GM12878 (cell line): ENCODE measurements at regions not wholly inside any gene's neighbourhood (a gene's known extent, or its start where the extent isn't known, plus 50 kb on each side); places are given as distances from the start of the nearest gene placed in this dataset.

Experiments
- ATAC-seq: fragments of 200-7000 bp; cut with Tn5 transposase; 3 replicates; pipeline ENCODE4 v1.9.1; 2020; ENCODE audit warnings: mild to moderate bottlenecking, moderate library complexity
- BruUV-seq: library from RNA; stranded (reverse); fragments of 400-500 nt; replicated peaks from 2 replicates; lab custom pipeline; 2021; lab: Mats Ljungman, UMichigan
- CTCF ChIA-PET: fragments of 300-600 bp; sonication (Branson Sonifier 250); formaldehyde crosslinking; extraction: SDS; loops from one replicate; lab custom pipeline; 2021; ENCODE audit warnings: inconsistent platforms; lab: Yijun Ruan, JAX
- POLR2A ChIA-PET: fragments of 350-600 bp; formaldehyde crosslinking; extraction: SDS; loops from one replicate; lab custom pipeline; 2021; ENCODE audit warnings: inconsistent platforms; lab: Charles Lee
- RAD21 ChIA-PET: fragments of 300-600 bp; sonication (Branson Sonifier 250); formaldehyde crosslinking; loops from one replicate; lab custom pipeline; 2023; ENCODE audit warnings: antibody characterized with exemption; ENCODE audit not compliant: unreplicated experiment; lab: Charles Lee
- SMC1A ChIA-PET: fragments of 300-600 bp; sonication (Branson Sonifier 250); formaldehyde crosslinking; loops from one replicate; lab custom pipeline; 2023; ENCODE audit not compliant: unreplicated experiment, uncharacterized antibody; lab: Charles Lee
- DNase-seq: peaks from one replicate; pipeline ENCODE4 v3.0.0-alpha.2; 2011; ENCODE audit warnings: low read depth, low spot score
- FAIRE-seq: peaks from 3 replicates; lab custom pipeline; 2011; peaks lifted over from hg19 to GRCh38; lab: Jason Lieb, UNC
- H2AFZ ChIP-seq: 2 replicates; pipeline ENCODE4 v1.6.0; 2011; ENCODE audit warnings: low read depth, low read length, control low read depth; ENCODE audit not compliant: control insufficient read depth
- H3K27ac ChIP-seq: 2 replicates; pipeline ENCODE4 v1.5.1; 2011; ENCODE audit warnings: control low read depth; ENCODE audit not compliant: control insufficient read depth, insufficient read depth
- H3K27me3 ChIP-seq, 2 experiments: replicated peaks in 1 of 2; 2 replicates each; pipeline versions ENCODE4 v1.6.0 to v1.6.1; 2011; ENCODE audit warnings: low read length in 1 of 2; ENCODE audit not compliant: control insufficient read depth in 2 of 2, insufficient read depth in 2 of 2
- H3K36me3 ChIP-seq, 2 experiments: 2 replicates each; pipeline ENCODE4 v1.5.1; 2011; ENCODE audit warnings: low read length in 1 of 2; ENCODE audit not compliant: control insufficient read depth in 2 of 2, insufficient read depth in 2 of 2
- H3K4me1 ChIP-seq: 2 replicates; pipeline ENCODE4 v1.6.1; 2011; ENCODE audit warnings: mild to moderate bottlenecking, low read length, moderate library complexity, mixed read lengths; ENCODE audit not compliant: control insufficient read depth, insufficient read depth
- H3K4me2 ChIP-seq: 2 replicates; pipeline ENCODE4 v1.6.0; 2011; ENCODE audit warnings: control low read depth; ENCODE audit not compliant: control insufficient read depth, insufficient read depth
- H3K4me3 ChIP-seq: fragments of 200-600 bp; sonication (generic); 2 replicates; pipeline ENCODE4 v1.5.1; 2016
- H3K79me2 ChIP-seq: 2 replicates; pipeline ENCODE4 v1.6.0; 2011; ENCODE audit warnings: low read length; ENCODE audit not compliant: control insufficient read depth, insufficient read depth
- H3K9ac ChIP-seq: 2 replicates; pipeline ENCODE4 v1.8.0; 2011; ENCODE audit warnings: low read length, control low read depth, mixed read lengths; ENCODE audit not compliant: control insufficient read depth, insufficient read depth
- H3K9me3 ChIP-seq: replicated peaks from 3 replicates; pipeline ENCODE4 v1.5.1; 2011; ENCODE audit warnings: mild to moderate bottlenecking, low read length; ENCODE audit not compliant: control insufficient read depth, insufficient read depth
- H4K20me1 ChIP-seq: 2 replicates; pipeline ENCODE4 v1.6.0; 2011; ENCODE audit not compliant: control insufficient read depth, insufficient read depth
- CBX5 ChIP-seq: sonication (generic); IDR thresholded peaks from 2 replicates; pipeline ENCODE4 v1.6.1; 2016; ENCODE audit warnings: low read depth, moderate library complexity, mild to moderate bottlenecking, inconsistent platforms
- EZH2 ChIP-seq: IDR thresholded peaks from 2 replicates; pipeline ENCODE4 v1.6.1; 2012; ENCODE audit warnings: low read depth, mild to moderate bottlenecking, control low read depth, inconsistent platforms, low read length, borderline replicate concordance; ENCODE audit not compliant: control insufficient read depth
- FOS ChIP-seq: IDR thresholded peaks from 3 replicates; pipeline ENCODE4 v1.6.1; 2011; ENCODE audit warnings: borderline replicate concordance; ENCODE audit not compliant: insufficient read length; ENCODE audit errors: extremely low read depth
- HDGF ChIP-seq: fragments of 450-650 bp; IDR thresholded peaks from 2 replicates; pipeline ENCODE4 v1.6.1; 2016; ENCODE audit warnings: antibody characterized with exemption
- IKZF2 ChIP-seq, 2 experiments: fragments of 450-650 bp; IDR thresholded peaks; 2 replicates each; pipeline ENCODE4 v1.6.1; 2017; ENCODE audit warnings: mild to moderate bottlenecking in 2 of 2, moderate library complexity in 2 of 2
- NBN ChIP-seq: fragments of 450-650 bp; IDR thresholded peaks from 2 replicates; pipeline ENCODE4 v1.6.1; 2016
- NR2C2 ChIP-seq: IDR thresholded peaks from 2 replicates; pipeline ENCODE4 v1.6.1; 2011; ENCODE audit warnings: borderline replicate concordance, low read depth; ENCODE audit not compliant: control insufficient read depth, insufficient read length
- POU2F2 ChIP-seq: IDR thresholded peaks from 3 replicates; pipeline ENCODE4 v1.6.1; 2011; ENCODE audit warnings: low read depth, mild to moderate bottlenecking, low read length, borderline replicate concordance
- RFX5 ChIP-seq: IDR thresholded peaks from 2 replicates; pipeline ENCODE4 v1.6.1; 2011; ENCODE audit warnings: low read depth, low read length, improper control_type of control experiment
- RUNX3 ChIP-seq: IDR thresholded peaks from 2 replicates; pipeline ENCODE4 v1.6.1; 2012; ENCODE audit warnings: low read length, inconsistent platforms
- WRNIP1 ChIP-seq: IDR thresholded peaks from 2 replicates; pipeline ENCODE4 v1.6.1; 2011; ENCODE audit warnings: low read depth, low read length, improper control_type of control experiment, borderline replicate concordance
- ZNF207 ChIP-seq: fragments of 450-650 bp; IDR thresholded peaks from 2 replicates; pipeline ENCODE4 v1.6.1; 2014; ENCODE audit warnings: antibody characterized with exemption, mild to moderate bottlenecking, borderline replicate concordance
- ZNF24 ChIP-seq: fragments of 450-650 bp; IDR thresholded peaks from 2 replicates; pipeline ENCODE4 v1.6.1; 2017; ENCODE audit warnings: antibody characterized with exemption, mild to moderate bottlenecking
- ZNF687 ChIP-seq: fragments of 450-650 bp; IDR thresholded peaks from 2 replicates; pipeline ENCODE4 v1.6.1; 2017; ENCODE audit warnings: mild to moderate bottlenecking, moderate library complexity
- WGBS: methylation state at CpG from one replicate; pipeline ENCODE4 v1.1.6; 2016; ENCODE audit warnings: low lambda C conversion rate; ENCODE audit not compliant: insufficient replicate concordance, insufficient coverage; ENCODE audit errors: missing lambda C conversion rate; 5-methylcytosine and 5-hydroxymethylcytosine counted together
- in situ Hi-C: fragments of 300-500 bp; cut with MboI; formaldehyde crosslinking; loops from 9 replicates; pipeline ENCODE4 v1.14.3; 2018; ENCODE audit warnings: mixed read lengths
- intact Hi-C: fragments of 100-400 bp; cut with micrococcal nuclease; formaldehyde crosslinking; loops from one replicate; pipeline ENCODE4 v1.14.2; 2022; ENCODE audit not compliant: unreplicated experiment
- TF ChIP-seq, protein P1 (sequence below): fragments of 450-650 bp; formaldehyde crosslinking; IDR thresholded peaks from 2 replicates; pipeline ENCODE4 v1.4.0; 2020; ENCODE audit warnings: mild to moderate bottlenecking, moderate library complexity

DNA sequence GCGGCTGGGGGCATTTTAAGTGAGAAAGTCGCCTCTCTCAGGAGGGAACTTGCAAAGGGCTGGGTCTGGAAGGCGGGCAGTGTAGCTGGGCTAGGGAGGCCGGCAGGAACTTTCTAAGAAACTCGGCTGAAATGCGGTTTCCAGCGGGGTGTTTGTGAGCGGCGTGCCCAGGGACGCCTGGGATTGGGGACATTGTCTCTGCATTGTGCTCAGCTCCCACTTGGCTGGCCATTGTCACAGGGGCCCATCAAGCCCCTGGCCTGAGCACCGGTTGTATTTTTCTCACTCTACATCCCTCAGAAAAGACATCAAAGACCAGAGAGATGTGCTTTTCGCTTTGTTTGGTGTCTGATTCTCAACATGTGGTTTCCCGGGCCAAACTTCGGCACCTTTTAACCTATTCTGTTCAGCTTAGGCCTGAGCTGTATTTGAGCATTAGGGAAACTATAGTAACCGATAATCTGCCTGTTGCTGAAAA, 291.1 kb upstream of the IRX3 start (continued):
- TF ChIP-seq, protein P1, sequence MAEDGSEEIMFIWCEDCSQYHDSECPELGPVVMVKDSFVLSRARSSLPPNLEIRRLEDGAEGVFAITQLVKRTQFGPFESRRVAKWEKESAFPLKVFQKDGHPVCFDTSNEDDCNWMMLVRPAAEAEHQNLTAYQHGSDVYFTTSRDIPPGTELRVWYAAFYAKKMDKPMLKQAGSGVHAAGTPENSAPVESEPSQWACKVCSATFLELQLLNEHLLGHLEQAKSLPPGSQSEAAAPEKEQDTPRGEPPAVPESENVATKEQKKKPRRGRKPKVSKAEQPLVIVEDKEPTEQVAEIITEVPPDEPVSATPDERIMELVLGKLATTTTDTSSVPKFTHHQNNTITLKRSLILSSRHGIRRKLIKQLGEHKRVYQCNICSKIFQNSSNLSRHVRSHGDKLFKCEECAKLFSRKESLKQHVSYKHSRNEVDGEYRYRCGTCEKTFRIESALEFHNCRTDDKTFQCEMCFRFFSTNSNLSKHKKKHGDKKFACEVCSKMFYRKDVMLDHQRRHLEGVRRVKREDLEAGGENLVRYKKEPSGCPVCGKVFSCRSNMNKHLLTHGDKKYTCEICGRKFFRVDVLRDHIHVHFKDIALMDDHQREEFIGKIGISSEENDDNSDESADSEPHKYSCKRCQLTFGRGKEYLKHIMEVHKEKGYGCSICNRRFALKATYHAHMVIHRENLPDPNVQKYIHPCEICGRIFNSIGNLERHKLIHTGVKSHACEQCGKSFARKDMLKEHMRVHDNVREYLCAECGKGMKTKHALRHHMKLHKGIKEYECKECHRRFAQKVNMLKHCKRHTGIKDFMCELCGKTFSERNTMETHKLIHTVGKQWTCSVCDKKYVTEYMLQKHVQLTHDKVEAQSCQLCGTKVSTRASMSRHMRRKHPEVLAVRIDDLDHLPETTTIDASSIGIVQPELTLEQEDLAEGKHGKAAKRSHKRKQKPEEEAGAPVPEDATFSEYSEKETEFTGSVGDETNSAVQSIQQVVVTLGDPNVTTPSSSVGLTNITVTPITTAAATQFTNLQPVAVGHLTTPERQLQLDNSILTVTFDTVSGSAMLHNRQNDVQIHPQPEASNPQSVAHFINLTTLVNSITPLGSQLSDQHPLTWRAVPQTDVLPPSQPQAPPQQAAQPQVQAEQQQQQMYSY (CRISPR knock-in tag), result no peak
- TF ChIP-seq RUNX3 (no peak), ZNF24 (no peak), POU2F2 (no peak), NR2C2 (no peak), CBX5 (no peak), FOS (no peak), WRNIP1 (no peak), HDGF (no peak), IKZF2 (IDR thresholded peaks at IDR 0.05) (no peak), RFX5 (no peak), ZNF207 (no peak)
- TF ChIP-seq, all 136 proteins: peak for 0

GRCh38 chr16:54576785-54577184, 290.2 kb upstream of the IRX3 start:
- ChIA-PET SMC1A (interaction anchor here (0.6 kb wide), 1 partner anchor 34 kb away, joined by 3 read pairs; no protein-coding TSS in a partner anchor), CTCF (no interaction called here), POLR2A (no interaction called here), RAD21 (no interaction called here)
- H3K4me3 ChIP-seq, result no peak overlapping the region
- DNase-seq, result no peak
- no peak for ATAC-seq
- no peak overlapping the region for H3K4me2 ChIP-seq
- no peak overlapping the region for H3K9ac ChIP-seq
- 61% methylated on average over 4 of the region's 4 CpGs for WGBS
- BruUV-seq, result no TSS peak
- H3K27me3 ChIP-seq, result no peaks in the 10 kb centered on the region
- H3K79me2 ChIP-seq, result no peaks in the 10 kb centered on the region
- H4K20me1 ChIP-seq, result no peaks in the 10 kb centered on the region
- H3K9me3 ChIP-seq, result no peaks in the 10 kb centered on the region
- H3K36me3 ChIP-seq, result no peaks in the 10 kb centered on the region
- no peak overlapping the region for H2AFZ ChIP-seq
- intact Hi-C loops (no loop called here), in situ Hi-C loops (no loop called here)
- no peak overlapping the region for H3K27ac ChIP-seq
- no peak for FAIRE-seq
- H3K4me1 ChIP-seq, result no peaks in the 10 kb centered on the region
- TF ChIP-seq ZNF687 (no peak), NBN (no peak), EZH2 (no peak)
